GM23338 (cell line): ENCODE measurements at regions not wholly inside any gene's neighbourhood (a gene's known extent, or its start where the extent isn't known, plus 50 kb on each side); places are given as distances from the start of the nearest gene placed in this dataset.

Source experiments
- ATAC-seq: fragments of 200-7000 bp; cut with Tn5 transposase; 3 replicates; pipeline ENCODE4 v1.9.1; 2020
- DNase-seq: peaks from one replicate; pipeline ENCODE4 v3.0.0-alpha.2; 2015; ENCODE audit warnings: low spot score
- H2AFZ ChIP-seq: fragments of 200-600 bp; sonication (generic); 2 replicates; pipeline ENCODE4 v1.8.0; 2016; ENCODE audit warnings: antibody characterized with exemption, mild to moderate bottlenecking, moderate library complexity
- H3F3A ChIP-seq: fragments of 200-600 bp; sonication (generic); replicated peaks from 2 replicates; pipeline ENCODE4 v1.8.0; 2017; ENCODE audit warnings: antibody characterized with exemption, mixed run types, low read depth
- H3K27ac ChIP-seq: fragments of 200-600 bp; sonication (generic); 2 replicates; pipeline ENCODE4 v1.6.1; 2016; ENCODE audit warnings: low read depth
- H3K27me3 ChIP-seq: fragments of 200-600 bp; sonication (generic); 2 replicates; pipeline ENCODE4 v1.8.0; 2016; ENCODE audit warnings: mild to moderate bottlenecking, mixed run types, moderate library complexity; ENCODE audit not compliant: insufficient read depth
- H3K36me3 ChIP-seq: fragments of 200-600 bp; sonication (generic); 2 replicates; pipeline ENCODE4 v1.8.0; 2016; ENCODE audit warnings: mild to moderate bottlenecking; ENCODE audit not compliant: insufficient read depth
- H3K4me1 ChIP-seq: fragments of 200-600 bp; sonication (generic); 2 replicates; pipeline ENCODE4 v1.8.0; 2016; ENCODE audit warnings: mild to moderate bottlenecking, moderate library complexity; ENCODE audit not compliant: insufficient read depth
- H3K4me2 ChIP-seq: fragments of 200-600 bp; sonication (generic); 2 replicates; pipeline ENCODE4 v1.7.1; 2017; ENCODE audit warnings: mixed run types
- H3K4me3 ChIP-seq: fragments of 200-600 bp; sonication (generic); 2 replicates; pipeline ENCODE4 v1.6.1; 2016; ENCODE audit warnings: mixed run types
- H3K79me2 ChIP-seq: fragments of 200-600 bp; sonication (generic); replicated peaks from 2 replicates; pipeline ENCODE4 v1.8.0; 2017; ENCODE audit warnings: mild to moderate bottlenecking; ENCODE audit not compliant: insufficient read depth
- H3K9me2 ChIP-seq: fragments of 200-600 bp; sonication (generic); 2 replicates; pipeline ENCODE4 v1.8.0; 2017; ENCODE audit not compliant: insufficient read depth
- H4K20me1 ChIP-seq: fragments of 200-600 bp; sonication (generic); replicated peaks from 2 replicates; pipeline ENCODE4 v1.8.0; 2017; ENCODE audit warnings: mild to moderate bottlenecking; ENCODE audit not compliant: insufficient read depth
- H3K27ac Mint-ChIP-seq: 2 replicates; pipeline ENCODE4 v1.8.0; 2020; ENCODE audit warnings: inconsistent platforms, mild to moderate bottlenecking, moderate library complexity, mixed read lengths
- H3K27me3 Mint-ChIP-seq: 3 replicates; pipeline ENCODE4 v1.8.0; 2022; ENCODE audit warnings: low read depth, mild to moderate bottlenecking, moderate library complexity, mixed read lengths, inconsistent platforms; ENCODE audit not compliant: insufficient read depth, poor library complexity
- H3K36me3 Mint-ChIP-seq: 3 replicates; pipeline ENCODE4 v1.8.0; 2021; ENCODE audit warnings: low read depth, mild to moderate bottlenecking, inconsistent platforms, moderate library complexity, mixed read lengths
- H3K4me1 Mint-ChIP-seq: 3 replicates; pipeline ENCODE4 v1.8.0; 2020; ENCODE audit warnings: mild to moderate bottlenecking, inconsistent platforms, mixed read lengths
- H3K4me3 Mint-ChIP-seq: 3 replicates; pipeline ENCODE4 v1.8.0; 2021; ENCODE audit warnings: moderate library complexity, mild to moderate bottlenecking, inconsistent platforms, mixed read lengths
- H3K9me3 Mint-ChIP-seq: 3 replicates; pipeline ENCODE4 v1.8.0; 2020; ENCODE audit warnings: moderate library complexity, mild to moderate bottlenecking, inconsistent platforms, mixed read lengths
- CREB1 ChIP-seq: fragments of 250-450 bp; sonication (Bioruptor Pico); IDR thresholded peaks from 2 replicates; pipeline ENCODE4 v1.5.0; 2020; ENCODE audit warnings: low read depth, mild to moderate bottlenecking, moderate library complexity
- CTCF ChIP-seq, 2 experiments: fragments of 200-600 bp in 1 of 2; sonication (generic) in 1 of 2; conservative IDR thresholded peaks; 2 replicates each; pipeline versions ENCODE4 v1.5.1 to v1.6.1; 2016 to 2017; ENCODE audit warnings: antibody characterized with exemption in 2 of 2, low read depth in 2 of 2, mild to moderate bottlenecking in 2 of 2, moderate library complexity in 1 of 2
- ETS1 ChIP-seq: IDR thresholded peaks from 2 replicates; pipeline ENCODE4 v1.6.1; 2016; ENCODE audit warnings: antibody characterized with exemption
- EZH2 ChIP-seq: fragments of 200-600 bp; sonication (generic); IDR thresholded peaks from one replicate; pipeline ENCODE4 v1.8.0; 2017; ENCODE audit warnings: antibody characterized with exemption, mild to moderate bottlenecking, low read depth; ENCODE audit not compliant: unreplicated experiment
- EZH2phosphoT487 ChIP-seq: fragments of 200-600 bp; sonication (generic); IDR thresholded peaks from one replicate; pipeline ENCODE4 v1.8.1; 2018; ENCODE audit warnings: antibody characterized with exemption; ENCODE audit not compliant: unreplicated experiment
- JUNB ChIP-seq: IDR thresholded peaks from one replicate; pipeline ENCODE4 v1.6.1; 2016; ENCODE audit warnings: antibody characterized with exemption; ENCODE audit not compliant: unreplicated experiment
- NANOG ChIP-seq: IDR thresholded peaks from 2 replicates; pipeline ENCODE4 v1.6.1; 2016; ENCODE audit warnings: antibody characterized with exemption, borderline replicate concordance
- POLR2AphosphoS5 ChIP-seq: IDR thresholded peaks from 2 replicates; pipeline ENCODE4 v1.6.1; 2016; ENCODE audit warnings: antibody characterized with exemption, low read depth
- REST ChIP-seq: IDR thresholded peaks from one replicate; pipeline ENCODE4 v1.6.1; 2018; ENCODE audit warnings: antibody characterized with exemption; ENCODE audit not compliant: unreplicated experiment
- STAT1 ChIP-seq: IDR thresholded peaks from one replicate; pipeline ENCODE4 v1.6.1; 2016; ENCODE audit warnings: antibody characterized with exemption; ENCODE audit not compliant: unreplicated experiment
- ZNF114 ChIP-seq: fragments of 250-450 bp; sonication (Bioruptor Pico); IDR thresholded peaks from 2 replicates; pipeline ENCODE4 v1.5.0; 2020; ENCODE audit warnings: mild to moderate bottlenecking, moderate library complexity
- ZNF331 ChIP-seq: fragments of 250-450 bp; sonication (Bioruptor Pico); IDR thresholded peaks from 2 replicates; pipeline ENCODE4 v1.5.0; 2020; ENCODE audit warnings: low read depth, mild to moderate bottlenecking, moderate library complexity
- ZNF462 ChIP-seq: fragments of 250-450 bp; sonication (Bioruptor Pico); IDR thresholded peaks from 2 replicates; pipeline ENCODE4 v1.5.0; 2020; ENCODE audit warnings: mild to moderate bottlenecking, moderate library complexity

GRCh38 chr2:236719192-236719635 lies 149.6 kb downstream of the ACKR3 start:
- H3K79me2 ChIP-seq: no peaks in the 10 kb centered on the region
- H3K36me3 Mint-ChIP-seq: 0 out of 3 replicates have a peak, but pooled peaks cover 2% of the 10 kb centered on the region
- H3F3A ChIP-seq: no peaks in the 10 kb centered on the region
- H3K9me2 ChIP-seq: no peaks in the 10 kb centered on the region
- no peak overlapping the region for H3K27ac Mint-ChIP-seq
- H3K4me3 ChIP-seq: no peak overlapping the region
- peaks cover 4% of the 10 kb centered on the region; the same call in 1 of the 3 replicates for H3K4me1 Mint-ChIP-seq
- H4K20me1 ChIP-seq: no peaks in the 10 kb centered on the region
- H3K27ac ChIP-seq: no peak overlapping the region
- DNase-seq (no peak), ATAC-seq (no peak)
- H3K4me2 ChIP-seq: no peak overlapping the region
- no peak overlapping the region for H3K4me3 Mint-ChIP-seq
- TF ChIP-seq EZH2 (no peak), ZNF462 (CRISPR knock-in tag) (no peak), CTCF (conservative IDR thresholded peaks at IDR 0.05; ENCODE audit: low read depth in 2 of 2) (no peak), JUNB (no peak), ETS1 (no peak), POLR2AphosphoS5 (no peak), ZNF331 (no peak), REST (no peak), EZH2phosphoT487 (no peak), CREB1 (CRISPR knock-in tag) (no peak), STAT1 (no peak), ZNF114 (CRISPR knock-in tag) (no peak), NANOG (no peak)
- H3K36me3 ChIP-seq: no peaks in the 10 kb centered on the region
- H3K27me3 ChIP-seq: no peaks in the 10 kb centered on the region
- H3K4me1 ChIP-seq: no peaks in the 10 kb centered on the region
- H3K9me3 Mint-ChIP-seq: no peaks in the 10 kb centered on the region
- H2AFZ ChIP-seq: no peak overlapping the region
- peaks cover 8% of the 10 kb centered on the region for H3K27me3 Mint-ChIP-seq
